Liver (tissue), 3 donors: ENCODE measurements at regions not wholly inside any gene's neighbourhood (a gene's known extent, or its start where the extent isn't known, plus 50 kb on each side); places are given as distances from the start of the nearest gene placed in this dataset.

Experiments
- GABPA ChIP-seq, 2 donors: IDR thresholded peaks in 1 of 2; conservative IDR thresholded peaks in 1 of 2; 2 replicates each; pipeline ENCODE4 v1.6.1; 2016; ENCODE audit warnings: antibody characterized with exemption in 2 of 2, mild to moderate bottlenecking in 1 of 2, moderate library complexity in 1 of 2
- RAD21 ChIP-seq, 2 donors: IDR thresholded peaks; 2 replicates each; pipeline ENCODE4 v1.6.1; 2016; ENCODE audit warnings: antibody characterized with exemption in 2 of 2, mild to moderate bottlenecking in 2 of 2
- TAF1 ChIP-seq: conservative IDR thresholded peaks from 2 replicates; pipeline ENCODE4 v1.6.1; 2016; ENCODE audit warnings: antibody characterized with exemption, mild to moderate bottlenecking
- YY1 ChIP-seq: IDR thresholded peaks from 2 replicates; pipeline ENCODE4 v1.6.1; 2016; ENCODE audit warnings: antibody characterized with exemption, mild to moderate bottlenecking
- TF ChIP-seq, protein P1 (sequence below): IDR thresholded peaks from 2 replicates; pipeline ENCODE4 v1.6.1; 2016; ENCODE audit warnings: antibody characterized with exemption, mild to moderate bottlenecking
- TF ChIP-seq, protein P2 (sequence below): fragments of 150-350 bp; IDR thresholded peaks from 2 replicates; pipeline ENCODE4 v1.5.1; 2017; ENCODE audit warnings: improper control_type of control experiment, low read depth, low read length; ENCODE audit not compliant: missing input control
- TF ChIP-seq, protein P3 (sequence below): IDR thresholded peaks from 2 replicates; pipeline ENCODE4 v1.6.1; 2016; ENCODE audit warnings: antibody characterized with exemption
- donor health status: healthy.
- donor health status: healthy.

DNA sequence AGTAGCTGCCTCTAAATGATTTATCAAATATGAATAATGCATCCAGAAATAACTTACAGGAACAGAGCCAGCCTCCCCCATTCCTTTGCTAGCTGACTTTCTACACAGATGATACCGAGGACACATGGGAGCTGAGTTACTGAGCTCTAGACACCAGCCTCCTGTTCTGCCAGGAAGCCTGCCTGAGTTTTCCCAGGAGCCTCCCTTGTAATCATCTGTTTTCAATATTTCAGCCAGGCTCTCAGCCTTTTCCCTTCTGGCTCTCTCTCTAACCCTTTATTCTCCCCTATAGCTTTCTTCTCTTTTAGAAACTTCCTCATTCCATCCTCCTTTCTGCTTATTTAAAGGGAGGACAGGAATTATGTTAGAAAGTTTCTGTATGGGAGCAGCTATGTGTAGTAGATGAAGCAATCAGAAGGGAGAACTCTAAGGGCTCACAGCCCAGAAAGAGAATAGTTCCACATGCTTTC is 911.6 kb downstream of the TDRD15 start:
- TF ChIP-seq, protein P1, sequence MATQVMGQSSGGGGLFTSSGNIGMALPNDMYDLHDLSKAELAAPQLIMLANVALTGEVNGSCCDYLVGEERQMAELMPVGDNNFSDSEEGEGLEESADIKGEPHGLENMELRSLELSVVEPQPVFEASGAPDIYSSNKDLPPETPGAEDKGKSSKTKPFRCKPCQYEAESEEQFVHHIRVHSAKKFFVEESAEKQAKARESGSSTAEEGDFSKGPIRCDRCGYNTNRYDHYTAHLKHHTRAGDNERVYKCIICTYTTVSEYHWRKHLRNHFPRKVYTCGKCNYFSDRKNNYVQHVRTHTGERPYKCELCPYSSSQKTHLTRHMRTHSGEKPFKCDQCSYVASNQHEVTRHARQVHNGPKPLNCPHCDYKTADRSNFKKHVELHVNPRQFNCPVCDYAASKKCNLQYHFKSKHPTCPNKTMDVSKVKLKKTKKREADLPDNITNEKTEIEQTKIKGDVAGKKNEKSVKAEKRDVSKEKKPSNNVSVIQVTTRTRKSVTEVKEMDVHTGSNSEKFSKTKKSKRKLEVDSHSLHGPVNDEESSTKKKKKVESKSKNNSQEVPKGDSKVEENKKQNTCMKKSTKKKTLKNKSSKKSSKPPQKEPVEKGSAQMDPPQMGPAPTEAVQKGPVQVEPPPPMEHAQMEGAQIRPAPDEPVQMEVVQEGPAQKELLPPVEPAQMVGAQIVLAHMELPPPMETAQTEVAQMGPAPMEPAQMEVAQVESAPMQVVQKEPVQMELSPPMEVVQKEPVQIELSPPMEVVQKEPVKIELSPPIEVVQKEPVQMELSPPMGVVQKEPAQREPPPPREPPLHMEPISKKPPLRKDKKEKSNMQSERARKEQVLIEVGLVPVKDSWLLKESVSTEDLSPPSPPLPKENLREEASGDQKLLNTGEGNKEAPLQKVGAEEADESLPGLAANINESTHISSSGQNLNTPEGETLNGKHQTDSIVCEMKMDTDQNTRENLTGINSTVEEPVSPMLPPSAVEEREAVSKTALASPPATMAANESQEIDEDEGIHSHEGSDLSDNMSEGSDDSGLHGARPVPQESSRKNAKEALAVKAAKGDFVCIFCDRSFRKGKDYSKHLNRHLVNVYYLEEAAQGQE = no peak
- TF ChIP-seq, protein P2, sequence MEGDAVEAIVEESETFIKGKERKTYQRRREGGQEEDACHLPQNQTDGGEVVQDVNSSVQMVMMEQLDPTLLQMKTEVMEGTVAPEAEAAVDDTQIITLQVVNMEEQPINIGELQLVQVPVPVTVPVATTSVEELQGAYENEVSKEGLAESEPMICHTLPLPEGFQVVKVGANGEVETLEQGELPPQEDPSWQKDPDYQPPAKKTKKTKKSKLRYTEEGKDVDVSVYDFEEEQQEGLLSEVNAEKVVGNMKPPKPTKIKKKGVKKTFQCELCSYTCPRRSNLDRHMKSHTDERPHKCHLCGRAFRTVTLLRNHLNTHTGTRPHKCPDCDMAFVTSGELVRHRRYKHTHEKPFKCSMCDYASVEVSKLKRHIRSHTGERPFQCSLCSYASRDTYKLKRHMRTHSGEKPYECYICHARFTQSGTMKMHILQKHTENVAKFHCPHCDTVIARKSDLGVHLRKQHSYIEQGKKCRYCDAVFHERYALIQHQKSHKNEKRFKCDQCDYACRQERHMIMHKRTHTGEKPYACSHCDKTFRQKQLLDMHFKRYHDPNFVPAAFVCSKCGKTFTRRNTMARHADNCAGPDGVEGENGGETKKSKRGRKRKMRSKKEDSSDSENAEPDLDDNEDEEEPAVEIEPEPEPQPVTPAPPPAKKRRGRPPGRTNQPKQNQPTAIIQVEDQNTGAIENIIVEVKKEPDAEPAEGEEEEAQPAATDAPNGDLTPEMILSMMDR = no peak
- TF ChIP-seq, protein P3, sequence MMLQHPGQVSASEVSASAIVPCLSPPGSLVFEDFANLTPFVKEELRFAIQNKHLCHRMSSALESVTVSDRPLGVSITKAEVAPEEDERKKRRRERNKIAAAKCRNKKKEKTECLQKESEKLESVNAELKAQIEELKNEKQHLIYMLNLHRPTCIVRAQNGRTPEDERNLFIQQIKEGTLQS = no peak
- no peak for TF ChIP-seq RAD21 (IDR thresholded peaks at IDR 0.05)
- no peak for TF ChIP-seq TAF1
- TF ChIP-seq GABPA (IDR thresholded peaks at IDR 0.05 in 1 of 2, conservative IDR thresholded peaks at IDR 0.05 in 1 of 2) = no peak
- TF ChIP-seq YY1 = no peak
